ENCODE measurements at regions not wholly inside any gene's neighbourhood (a gene's known extent, or its start where the extent isn't known, plus 50 kb on each side); places are given as distances from the start of the nearest gene placed in this dataset.

- DNase-seq (no peak), ATAC-seq (no peak)
- Histone ChIP-seq H3K9me3 (no peaks in the 10 kb centered on the region), H3K27ac (no peak overlapping the region), H3K36me3 (replicated peaks in 1 of 2; ENCODE audit: insufficient read depth in 1 of 2, low read depth in 2 of 2) (no peaks in the 10 kb centered on the region), H3K4me3 (no peak overlapping the region), H3K4me1 (no peaks in the 10 kb centered on the region), H3K27me3 (no peaks in the 10 kb centered on the region)
- no peak for TF ChIP-seq POLR2A (IDR thresholded peaks at IDR 0.05)
- no peak for TF ChIP-seq CTCF (IDR thresholded peaks at IDR 0.05)
- intact Hi-C loops (cut with DNase I) = no loop called here
These were observed 164.3 kb downstream of the HS3ST1 start for GRCh38 chr4:11264346-11264745.

GRCh38 chr4:11263208-11263607, 165.5 kb downstream of the HS3ST1 start:
- Histone ChIP-seq H3K9me3 (no peaks in the 10 kb centered on the region), H3K27me3 (no peaks in the 10 kb centered on the region), H3K4me1 (no peaks in the 10 kb centered on the region), H3K4me3 (no peak overlapping the region), H3K27ac (no peak overlapping the region), H3K36me3 (replicated peaks in 1 of 2; ENCODE audit: insufficient read depth in 1 of 2, low read depth in 2 of 2) (no peaks in the 10 kb centered on the region)
- ATAC-seq (no peak), DNase-seq (no peak)
- 52 to 56% methylated on average over 1 of the region's 1 CpG for WGBS, 2 donors
- TF ChIP-seq CTCF (IDR thresholded peaks at IDR 0.05) = no peak
- TF ChIP-seq POLR2A (IDR thresholded peaks at IDR 0.05) = no peak
- intact Hi-C loops (cut with DNase I) = no loop called here

GRCh38 chr4:11261066-11261850, 167.4 kb downstream of the HS3ST1 start:
- H3K36me3 ChIP-seq (replicated peaks in 1 of 2; ENCODE audit: insufficient read depth in 1 of 2, low read depth in 2 of 2) = no peaks in the 10 kb centered on the region
- no peaks in the 10 kb centered on the region for H3K9me3 ChIP-seq
- intact Hi-C loops (cut with DNase I) = no loop called here
- no peak overlapping the region for H3K27ac ChIP-seq
- no peak overlapping the region for H3K4me3 ChIP-seq
- ATAC-seq (no peak), DNase-seq (no peak)
- WGBS, 2 donors = 79 to 84% methylated on average over 7 of the region's 7 CpGs
- no peaks in the 10 kb centered on the region for H3K4me1 ChIP-seq
- no peaks in the 10 kb centered on the region for H3K27me3 ChIP-seq
- no peak for TF ChIP-seq POLR2A (IDR thresholded peaks at IDR 0.05)

GRCh38 chr4:11259837-11260236, 168.9 kb downstream of the HS3ST1 start:
- no peak for ATAC-seq
- Histone ChIP-seq H3K27ac (no peak overlapping the region), H3K4me3 (no peak overlapping the region), H3K36me3 (replicated peaks in 1 of 2; ENCODE audit: insufficient read depth in 1 of 2, low read depth in 2 of 2) (no peaks in the 10 kb centered on the region), H3K4me1 (no peaks in the 10 kb centered on the region), H3K9me3 (no peaks in the 10 kb centered on the region), H3K27me3 (no peaks in the 10 kb centered on the region)
- TF ChIP-seq POLR2A (IDR thresholded peaks at IDR 0.05) (no peak), CTCF (IDR thresholded peaks at IDR 0.05) (no peak)
- DNase-seq = no peak
- intact Hi-C loops (cut with DNase I) = no loop called here
- 40 to 53% methylated on average over 2 of the region's 2 CpGs for WGBS, 2 donors

GRCh38 chr4:11252149-11252548, 176.5 kb downstream of the HS3ST1 start:
- Histone ChIP-seq H3K4me1 (no peaks in the 10 kb centered on the region), H3K36me3 (replicated peaks in 1 of 2; ENCODE audit: insufficient read depth in 1 of 2, low read depth in 2 of 2) (no peaks in the 10 kb centered on the region), H3K27ac (no peak overlapping the region), H3K27me3 (no peaks in the 10 kb centered on the region), H3K4me3 (no peak overlapping the region), H3K9me3 (no peaks in the 10 kb centered on the region)
- 34 to 42% methylated on average over 3 of the region's 3 CpGs for WGBS, 2 donors
- intact Hi-C loops (cut with DNase I) = no loop called here
- DNase-seq (no peak), ATAC-seq (no peak)
- no peak for TF ChIP-seq POLR2A (IDR thresholded peaks at IDR 0.05)
- TF ChIP-seq CTCF (IDR thresholded peaks at IDR 0.05) = no peak

Measured in body of pancreas (tissue), 4 donors.